ENCODE measurements at regions not wholly inside any gene's neighbourhood (a gene's known extent, or its start where the extent isn't known, plus 50 kb on each side); places are given as distances from the start of the nearest gene placed in this dataset.

DNA sequence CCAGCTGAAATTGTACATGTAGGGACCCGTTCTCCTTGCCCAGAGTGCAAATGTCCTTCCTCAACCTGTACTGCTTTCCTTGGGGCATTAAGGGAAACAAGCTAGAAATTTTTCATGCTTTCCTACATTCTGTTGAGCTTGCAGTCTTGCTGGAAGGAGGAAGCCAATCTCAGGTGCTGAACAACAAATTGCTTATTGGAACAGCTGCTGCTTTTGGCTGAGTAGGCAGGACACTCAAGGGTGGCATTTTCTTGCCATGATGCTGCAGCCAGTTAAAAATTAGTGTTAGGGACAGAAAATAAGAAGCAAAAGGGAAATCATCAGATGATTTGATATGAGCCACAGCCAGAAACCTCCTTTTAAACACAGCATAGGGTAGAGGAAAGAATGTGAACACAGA lies 223.7 kb downstream of the QDPR start:
- H3K4me3 ChIP-seq (ENCODE audit: low read depth, low read length), result no peak overlapping the region
- no peak for TF ChIP-seq CTCF (IDR thresholded peaks at IDR 0.05; ENCODE audit: borderline replicate concordance, insufficient read depth, low read depth, low read length)

- no peak for TF ChIP-seq CTCF (IDR thresholded peaks at IDR 0.05; ENCODE audit: borderline replicate concordance, insufficient read depth, low read depth, low read length)
- no peak overlapping the region for H3K4me3 ChIP-seq (ENCODE audit: low read depth, low read length)
Measured at GRCh38 chr4:17286752-17287460, 225.0 kb downstream of the QDPR start.

DNA sequence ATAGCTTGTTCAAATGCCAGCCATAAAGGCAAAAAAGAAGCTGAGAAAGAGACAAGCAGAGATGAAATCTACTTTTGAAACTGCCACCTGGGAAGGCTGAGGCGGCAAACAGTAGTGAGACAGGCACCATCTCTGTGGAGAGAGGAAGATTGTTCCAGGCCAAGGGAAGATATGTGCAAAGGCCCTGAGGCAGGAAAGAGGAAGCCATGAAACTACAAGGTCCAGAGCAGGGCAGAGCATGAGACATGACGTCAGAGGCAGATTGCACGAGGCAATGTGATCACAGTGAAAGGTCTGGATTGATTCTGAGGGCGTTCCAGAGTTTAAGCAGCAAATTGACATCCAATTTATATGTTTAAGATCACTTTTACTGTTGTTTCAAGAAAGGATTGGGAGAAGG lies 226.1 kb downstream of the QDPR start:
- no peak for TF ChIP-seq CTCF (IDR thresholded peaks at IDR 0.05; ENCODE audit: borderline replicate concordance, insufficient read depth, low read depth, low read length)

GRCh38 chr4:17284323-17285175 lies 227.3 kb downstream of the QDPR start:
- no peak overlapping the region for H3K4me3 ChIP-seq (ENCODE audit: low read depth, low read length)
- TF ChIP-seq CTCF (IDR thresholded peaks at IDR 0.05; ENCODE audit: borderline replicate concordance, insufficient read depth, low read depth, low read length), result no peak

More for the DNA sequence above, 226.1 kb downstream of the QDPR start:
- no peak overlapping the region for H3K4me3 ChIP-seq (ENCODE audit: low read depth, low read length)

GRCh38 chr4:17283832-17284231 lies 228.1 kb downstream of the QDPR start:
- TF ChIP-seq CTCF (IDR thresholded peaks at IDR 0.05; ENCODE audit: borderline replicate concordance, insufficient read depth, low read depth, low read length), result no peak
- H3K4me3 ChIP-seq (ENCODE audit: low read depth, low read length), result no peak overlapping the region

DNA sequence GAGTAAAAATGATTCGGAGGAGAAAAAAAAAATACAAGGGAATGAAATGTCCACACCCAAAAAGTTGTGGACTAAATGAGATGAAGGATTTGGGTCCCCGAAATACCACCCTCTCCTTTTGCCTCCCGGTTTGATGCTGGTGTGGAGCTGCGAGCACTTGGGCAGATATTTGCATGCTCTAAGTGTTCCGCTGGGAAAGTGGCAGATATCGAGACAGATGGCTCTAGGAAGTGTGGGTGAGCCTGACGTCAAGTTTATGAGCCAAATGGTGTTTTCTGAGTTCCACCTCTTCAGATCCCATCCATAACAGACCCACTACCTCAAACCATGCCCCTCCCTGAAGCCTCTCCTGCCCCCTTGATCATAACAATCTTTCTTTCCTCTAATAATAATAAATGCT lies 228.6 kb downstream of the QDPR start:
- H3K4me3 ChIP-seq (ENCODE audit: low read depth, low read length), result no peak overlapping the region

More for the DNA sequence above, 228.6 kb downstream of the QDPR start:
- no peak for TF ChIP-seq CTCF (IDR thresholded peaks at IDR 0.05; ENCODE audit: borderline replicate concordance, insufficient read depth, low read depth, low read length)
